ENCODE measurements at regions not wholly inside any gene's neighbourhood (a gene's known extent, or its start where the extent isn't known, plus 50 kb on each side); places are given as distances from the start of the nearest gene placed in this dataset.
A peak's percentile ranks its signal among the peaks of the same experiment; 100 is the strongest.

DNA sequence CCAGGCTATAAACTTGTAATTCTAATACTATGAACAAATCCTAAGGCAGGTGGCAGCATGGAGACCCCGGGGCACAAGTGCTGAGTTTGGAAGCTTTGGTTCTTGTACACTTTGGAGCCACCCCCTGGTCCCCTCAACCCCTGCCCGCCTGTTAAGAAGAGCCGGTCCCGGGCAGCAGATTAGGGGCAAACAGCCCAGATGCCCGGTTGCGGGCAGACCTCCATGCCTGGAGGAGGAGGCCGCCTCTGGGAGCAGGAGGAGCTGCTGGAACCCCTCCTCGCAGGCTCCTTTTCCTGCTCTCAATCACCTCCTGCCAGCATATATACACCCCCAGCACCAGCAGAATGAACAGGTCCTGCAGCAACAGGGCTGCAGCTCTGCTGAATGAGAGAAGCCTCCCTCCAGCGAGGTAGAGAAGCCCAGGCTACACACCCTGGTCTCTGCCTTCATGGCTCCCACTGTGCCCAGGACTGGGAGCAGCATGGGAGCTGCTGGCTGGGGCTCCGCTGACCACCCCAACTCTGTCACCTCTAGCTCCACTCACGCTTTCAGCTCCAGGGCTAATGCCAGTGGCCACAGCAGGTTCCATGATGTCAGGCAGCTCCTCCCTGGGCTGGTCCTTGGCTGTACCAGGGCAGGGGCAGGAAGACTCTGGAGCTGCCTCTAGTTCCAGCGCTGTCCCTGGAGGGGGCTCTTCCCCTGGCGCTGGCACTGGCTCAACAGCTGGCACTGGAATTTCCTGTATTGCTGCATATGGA lies 1713.5 kb upstream of the ACO1 start:
- DNase-seq: no peak

DNA sequence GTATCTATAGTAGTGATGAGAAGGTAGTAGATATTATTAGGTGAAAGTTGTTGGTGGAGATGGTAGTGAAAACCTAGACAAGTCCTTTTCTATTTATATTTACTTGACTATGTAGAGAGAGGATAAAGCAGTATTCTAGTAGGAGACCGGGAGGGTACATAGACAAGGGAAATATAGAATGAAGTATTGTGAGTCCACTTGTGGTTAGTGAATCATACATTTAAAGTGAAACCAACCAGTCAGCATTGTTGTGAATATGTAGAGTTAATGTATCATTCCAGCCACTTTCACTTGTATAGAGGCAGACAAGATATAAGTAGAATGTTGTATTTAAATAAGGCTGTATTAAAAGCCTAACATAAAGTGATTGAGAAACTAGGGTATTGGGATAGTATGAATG lies 1711.3 kb upstream of the ACO1 start:
- no peak for DNase-seq

DNA sequence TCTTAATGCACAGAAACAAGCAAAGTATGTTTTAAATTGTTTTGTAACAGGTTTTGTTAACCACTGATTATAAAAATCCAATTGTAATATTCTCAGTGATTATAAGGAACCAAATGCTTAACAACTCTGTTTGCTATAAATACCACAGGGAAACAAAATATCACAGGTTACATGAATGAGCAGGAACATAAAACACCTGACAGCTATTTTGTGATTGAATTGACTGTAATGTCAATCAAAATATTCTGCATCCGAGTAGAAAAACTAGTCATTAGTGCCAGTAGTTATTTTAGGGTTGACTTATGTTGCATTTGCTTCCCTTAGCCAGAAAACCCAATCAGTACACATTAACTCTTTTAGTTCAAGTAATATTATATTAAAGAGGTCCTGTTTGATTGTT lies 1707.8 kb upstream of the ACO1 start:
- no peak for DNase-seq

DNA sequence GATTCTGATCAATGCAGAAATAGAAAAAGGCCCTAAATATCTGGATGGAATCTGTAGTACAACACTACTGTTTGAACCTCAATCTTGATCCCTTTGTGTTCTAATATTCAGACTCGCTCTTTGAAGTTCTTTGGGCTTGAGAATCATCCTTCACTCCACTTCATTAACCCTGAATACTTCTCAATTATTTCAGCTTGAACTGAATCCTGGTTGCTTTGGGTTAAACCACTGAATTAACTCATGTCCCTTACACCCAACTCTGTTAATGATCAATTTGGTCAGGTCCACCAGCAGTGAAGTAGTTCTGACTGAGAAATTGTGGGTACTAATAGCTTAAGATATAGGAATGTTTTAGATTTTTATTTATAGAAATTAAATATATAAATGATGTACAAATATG lies 1707.2 kb upstream of the ACO1 start:
- DNase-seq: no peak

DNA sequence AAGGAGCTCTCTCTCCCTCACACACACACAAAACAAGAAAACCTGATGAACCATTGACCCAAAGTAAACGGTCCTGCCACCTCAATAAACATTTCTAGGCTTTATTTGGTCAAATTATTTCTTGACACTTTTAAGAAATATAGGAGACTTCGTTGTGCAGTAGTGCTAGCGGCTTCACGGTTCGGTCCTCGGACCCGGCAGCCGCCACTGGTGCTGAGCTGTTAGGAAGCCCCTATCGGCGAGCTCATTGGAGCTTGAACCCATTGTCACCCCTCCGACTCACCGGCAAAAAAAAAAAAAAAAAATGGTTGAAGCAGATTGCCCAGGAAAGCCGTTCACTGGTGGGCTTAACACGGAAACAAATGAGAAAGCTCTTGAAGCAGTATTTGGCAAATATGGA lies 1695.6 kb upstream of the ACO1 start:
- no peak for DNase-seq

DNA sequence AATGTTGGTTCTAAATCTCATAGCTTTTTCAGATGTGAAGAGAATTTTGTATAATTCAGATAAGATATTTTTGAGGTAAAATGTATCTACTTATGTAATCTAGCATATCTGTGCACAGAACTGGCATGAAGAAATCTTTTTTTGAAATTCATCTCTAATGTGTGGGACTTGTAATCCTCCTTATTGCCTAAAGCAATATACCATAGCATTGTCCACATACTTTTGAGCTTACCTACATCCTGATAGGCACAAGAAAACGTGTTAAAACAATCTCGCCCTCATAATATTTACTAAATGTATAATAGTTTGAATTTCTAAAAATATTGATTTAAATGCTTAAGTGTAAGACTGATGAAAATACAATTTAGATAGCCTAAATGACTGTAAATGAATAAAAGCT lies 1686.5 kb upstream of the ACO1 start:
- no peak for DNase-seq

DNA sequence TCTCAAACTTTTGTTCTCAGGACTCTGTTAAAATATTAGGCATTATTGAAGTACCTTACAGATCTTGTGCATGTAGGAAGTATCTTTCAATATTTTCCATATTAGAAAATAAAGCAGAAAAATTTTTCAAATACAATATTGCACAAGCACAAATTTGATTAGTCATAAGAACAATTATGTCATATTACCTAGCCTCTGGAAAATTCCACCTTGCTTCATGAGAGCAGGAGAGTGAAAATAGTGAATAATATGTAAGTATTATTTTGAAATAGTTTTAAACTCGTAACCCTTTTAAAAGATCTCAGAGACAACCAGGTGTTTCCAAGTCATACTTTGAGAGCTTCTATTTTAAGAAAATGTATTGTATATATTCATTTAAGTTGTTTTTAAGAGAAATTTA lies 1672.9 kb upstream of the ACO1 start:
- DNase-seq: no peak

DNA sequence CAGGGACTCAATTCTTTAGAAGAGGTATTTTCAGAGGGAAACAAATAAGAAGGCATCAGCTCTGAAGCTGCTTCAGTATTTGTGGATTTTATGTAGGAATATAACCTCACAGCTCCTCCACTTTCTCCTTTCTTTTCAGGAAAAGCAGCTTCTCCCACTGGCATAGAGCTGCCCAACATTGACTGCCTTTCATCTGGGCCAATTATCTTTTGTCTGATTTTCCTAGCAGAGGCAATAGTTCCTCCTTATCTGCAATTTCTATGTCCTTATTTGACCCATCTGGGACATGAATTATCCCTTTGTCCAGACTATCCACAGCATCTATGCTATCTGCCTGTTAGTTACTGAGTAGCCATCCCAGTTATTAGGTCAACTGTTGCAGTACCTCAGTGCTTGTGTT lies 1671.2 kb upstream of the ACO1 start:
- DNase-seq: no peak

DNA sequence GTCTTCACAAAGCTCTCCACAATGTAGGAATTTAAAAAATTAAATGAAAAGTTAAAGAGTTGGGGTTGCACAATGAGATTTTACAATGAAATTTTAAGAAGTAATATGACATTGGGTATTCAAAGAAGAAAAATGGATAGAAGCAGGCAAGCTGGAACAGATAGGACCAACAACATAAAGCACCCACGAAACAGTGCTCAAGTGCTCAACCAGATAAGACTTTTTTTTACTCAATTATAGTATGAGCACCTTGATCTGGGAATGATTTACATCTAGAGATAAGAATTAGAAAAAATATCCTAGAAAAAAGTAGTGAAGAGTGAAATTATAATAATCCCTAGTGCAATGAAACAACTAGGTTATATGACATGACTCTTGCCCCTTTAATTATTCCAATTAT lies 1670.1 kb upstream of the ACO1 start:
- DNase-seq: no peak

DNA sequence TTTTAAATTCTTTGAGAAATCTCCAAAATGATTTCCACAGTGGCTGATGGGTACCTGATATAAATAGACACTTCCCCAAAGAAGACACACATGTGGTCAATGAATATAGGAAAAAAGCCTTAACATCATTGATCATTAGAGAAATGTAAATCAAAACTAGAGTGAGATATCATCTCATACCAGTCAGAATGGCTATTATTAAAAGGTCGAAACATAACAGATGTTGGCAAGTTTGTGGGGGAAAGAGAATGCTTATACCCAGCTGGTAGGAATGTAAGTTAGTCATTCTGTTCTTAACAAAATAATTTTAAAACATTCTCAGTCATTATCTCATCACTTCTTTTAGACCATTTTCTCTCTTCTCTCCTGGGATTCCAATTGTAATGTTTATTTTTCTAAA lies 1666.0 kb upstream of the ACO1 start:
- no peak for DNase-seq

DNA sequence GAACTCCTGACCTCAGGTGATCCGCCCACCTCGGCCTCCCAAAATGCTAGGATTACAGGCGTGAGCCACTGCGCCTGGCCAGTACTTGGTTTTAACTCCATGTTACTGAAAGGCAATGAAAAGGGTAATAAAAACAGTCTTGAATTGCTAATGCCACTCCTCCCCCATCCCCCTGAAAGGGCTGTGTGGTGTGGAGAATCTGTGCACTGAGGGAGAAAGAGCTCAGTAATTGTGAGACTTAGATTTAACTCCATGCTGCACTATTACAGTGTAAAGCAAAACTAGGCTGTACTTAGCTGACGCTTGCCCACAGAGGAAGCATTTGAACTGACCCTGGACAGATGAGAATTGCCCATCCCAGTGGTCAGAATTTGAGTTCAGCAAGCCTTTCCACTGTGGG lies 1662.4 kb upstream of the ACO1 start:
- DNase-seq: no peak

DNA sequence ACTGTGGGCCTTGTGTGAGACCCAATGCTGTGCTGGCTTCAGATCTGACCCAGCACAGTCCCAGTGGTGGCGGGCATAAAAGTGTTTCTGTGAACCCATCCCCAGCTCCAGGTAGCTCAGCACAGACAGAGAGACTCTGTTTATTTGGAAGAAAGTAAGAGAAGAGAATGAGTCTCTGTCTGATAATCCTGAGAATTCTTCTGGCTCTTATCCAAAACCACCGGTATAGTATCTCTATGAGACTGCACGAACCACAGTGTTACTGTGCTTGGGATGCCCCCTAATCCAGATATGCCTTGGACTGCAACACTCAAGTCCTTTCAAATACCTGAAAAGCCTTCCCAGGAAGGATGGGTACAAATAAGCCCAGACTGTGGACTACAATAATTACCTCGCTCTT lies 1660.8 kb upstream of the ACO1 start:
- no peak for DNase-seq

DNA sequence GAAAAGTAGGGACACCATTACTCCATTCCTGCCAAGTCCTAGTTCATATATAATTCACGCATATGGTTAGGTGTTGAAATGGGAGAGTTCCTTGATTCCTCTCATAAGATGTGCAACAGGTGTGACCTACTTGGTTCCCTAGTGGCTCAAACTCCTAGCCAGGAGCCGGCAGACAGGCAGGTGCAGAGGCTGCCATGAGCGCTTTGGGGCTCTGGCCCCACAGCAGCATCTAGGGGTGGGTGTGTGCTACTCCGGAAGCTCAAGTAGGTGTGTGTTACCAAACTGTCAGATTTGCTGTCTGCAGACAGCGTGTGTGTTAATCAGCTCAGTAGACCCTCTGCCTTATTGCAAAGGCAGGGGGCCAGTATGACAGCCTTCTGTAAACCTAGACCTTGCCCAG lies 1652.4 kb upstream of the ACO1 start:
- no peak for DNase-seq

DNA sequence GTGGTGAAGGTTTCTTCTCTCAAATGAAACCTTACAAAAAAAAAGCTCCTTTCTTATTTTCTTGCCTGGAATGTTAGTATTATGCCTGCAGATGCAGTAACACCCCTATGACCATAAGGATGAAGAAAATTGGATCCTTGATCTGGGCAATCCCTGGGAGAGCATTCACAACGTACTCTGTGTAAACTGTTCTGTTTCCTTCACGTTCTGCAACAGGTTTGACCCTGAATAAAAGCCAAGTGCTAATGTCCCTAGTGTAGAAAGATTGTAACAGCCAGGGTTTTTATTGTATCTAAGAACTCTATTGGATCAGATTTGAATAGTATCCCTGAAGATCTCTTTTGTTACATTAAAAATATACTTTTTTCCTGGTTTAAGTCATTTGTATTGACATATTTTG lies 1639.6 kb upstream of the ACO1 start:
- DNase-seq: no peak

DNA sequence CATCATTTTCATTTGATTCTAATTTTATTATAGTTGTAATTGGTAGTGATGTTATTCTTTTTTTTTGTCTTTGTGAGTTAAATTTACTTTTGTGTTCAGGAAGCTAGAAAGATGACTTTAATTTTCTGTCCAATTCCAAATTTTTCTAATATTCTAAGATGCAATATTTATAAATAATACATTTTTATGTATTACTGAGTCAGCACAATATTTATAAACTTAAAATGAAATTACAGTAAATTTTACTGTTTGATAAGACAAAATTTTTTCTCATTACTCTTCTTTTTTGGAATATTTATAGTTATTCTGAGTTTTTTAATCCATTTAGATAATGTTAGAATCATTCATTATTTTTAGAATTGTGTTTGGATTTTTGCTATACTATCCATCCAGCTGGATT lies 1637.9 kb upstream of the ACO1 start:
- no peak for DNase-seq

DNA sequence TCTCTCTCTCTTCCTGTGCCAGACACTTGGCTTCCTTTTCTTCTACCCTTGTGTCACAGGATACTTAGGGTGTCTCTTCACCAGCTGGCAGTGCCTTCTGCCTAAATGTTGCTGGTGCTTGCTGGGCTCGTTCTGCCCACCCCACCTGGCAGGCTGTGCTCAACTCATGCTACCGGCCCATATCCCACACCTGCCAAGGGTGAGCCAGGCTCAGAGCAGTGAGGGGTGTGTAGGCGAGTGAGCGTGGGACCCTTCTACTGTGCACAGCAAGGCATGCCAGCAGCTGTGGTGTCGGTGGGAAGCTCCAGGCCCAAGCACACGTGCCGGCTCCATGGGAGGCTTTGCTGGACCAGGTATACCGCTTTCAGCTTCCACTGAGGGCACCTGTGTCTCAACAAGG lies 1626.7 kb upstream of the ACO1 start:
- DNase-seq: no peak

DNA sequence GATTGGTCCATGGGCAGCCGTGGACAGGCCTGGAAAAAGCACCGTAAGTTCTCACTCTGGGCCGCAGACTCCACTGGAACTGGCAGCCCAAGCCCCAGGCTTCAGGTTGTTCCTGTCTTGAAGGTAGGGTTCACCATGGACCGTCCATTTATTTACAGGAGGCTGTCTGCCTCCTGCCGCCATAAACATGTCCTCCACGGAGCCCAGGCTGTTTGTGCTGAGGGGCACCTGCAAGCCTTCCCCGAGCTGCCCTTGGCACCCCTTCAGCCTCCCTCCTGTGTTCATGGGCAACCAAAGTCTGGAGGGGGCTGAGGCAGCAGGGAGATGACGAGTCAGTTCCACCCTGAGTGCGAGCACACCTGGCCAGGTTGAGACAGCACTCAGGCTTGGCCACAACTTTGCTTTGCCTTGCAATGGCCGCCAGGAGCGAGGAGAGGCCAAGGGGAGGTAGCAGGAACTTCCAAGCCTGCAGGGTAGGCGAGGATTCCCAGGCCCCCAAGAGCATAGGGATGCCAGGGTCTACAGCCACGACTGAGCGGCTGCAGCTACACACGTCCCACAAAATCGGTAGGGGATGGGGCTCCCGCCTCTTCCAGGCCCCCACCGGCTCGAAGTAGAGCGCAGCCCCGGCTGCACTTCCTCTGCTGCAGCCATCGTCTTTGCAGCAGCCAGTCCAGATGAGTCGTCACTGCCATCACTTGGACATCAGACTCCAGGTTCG lies 1625.6 kb upstream of the ACO1 start:
- DNase-seq: no peak

DNA sequence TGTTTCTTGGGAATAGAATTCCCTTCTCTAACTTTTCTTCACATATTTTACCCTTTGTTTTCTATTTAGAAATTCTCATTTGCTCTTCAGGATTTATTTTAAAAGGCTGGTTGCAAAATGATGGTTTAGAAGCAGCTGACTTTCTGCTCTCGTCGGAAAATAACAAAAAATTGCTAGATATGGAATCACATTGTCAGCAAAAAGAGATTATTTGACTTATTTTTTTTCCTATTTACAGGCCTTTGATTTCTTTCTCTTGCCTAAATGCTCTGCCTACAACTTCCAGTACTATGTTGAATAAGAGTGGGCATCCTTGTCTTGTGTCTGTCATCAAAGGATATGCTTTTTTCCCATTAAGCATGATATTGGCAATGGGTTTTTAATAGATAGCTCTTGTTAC lies 1619.1 kb upstream of the ACO1 start:
- no peak for DNase-seq

DNA sequence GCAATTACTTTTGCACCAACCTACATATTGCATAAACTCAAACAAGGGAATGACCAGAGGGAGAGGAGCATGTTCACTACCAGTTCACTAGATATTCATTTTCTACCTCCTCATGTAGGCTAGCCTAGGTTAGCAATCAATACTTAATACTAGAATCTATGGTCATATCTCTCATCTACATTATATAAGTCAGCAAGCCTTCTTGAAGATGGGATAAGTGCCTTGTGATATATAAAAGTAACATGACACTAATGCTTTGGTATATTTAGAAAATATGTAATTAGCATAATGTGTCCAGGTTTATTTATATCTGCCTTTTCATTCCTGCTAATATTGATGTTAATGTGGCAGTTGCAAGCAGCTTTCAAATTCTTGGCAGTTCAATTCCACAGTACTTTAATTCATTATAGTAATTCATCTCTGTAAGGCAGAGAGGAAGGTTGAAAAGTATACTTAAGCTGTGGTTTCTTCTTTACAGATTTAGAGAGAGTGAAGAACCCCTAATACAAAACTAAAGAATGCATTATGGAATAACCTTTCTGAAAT lies 1613.2 kb upstream of the ACO1 start:
- DNase-seq: no peak

DNA sequence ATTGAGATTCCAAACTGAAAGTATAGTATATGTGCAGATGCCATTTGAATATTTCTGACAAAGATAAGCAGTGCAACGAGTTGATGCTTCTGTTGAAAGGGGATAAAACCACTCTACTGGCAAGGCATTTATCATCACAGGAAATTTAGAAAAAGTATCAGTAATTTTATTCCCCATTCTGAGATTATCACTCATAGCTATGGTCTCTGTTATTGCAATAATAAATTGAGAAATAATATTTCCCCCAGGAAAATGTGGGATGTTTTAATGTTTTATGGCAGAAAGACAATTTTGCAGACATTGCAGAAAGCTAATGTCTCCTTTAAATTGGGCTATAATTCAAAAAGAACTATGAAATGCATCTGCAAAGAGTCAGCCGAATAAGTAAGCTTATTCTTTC lies 1612.7 kb upstream of the ACO1 start:
- DNase-seq: no peak

DNA sequence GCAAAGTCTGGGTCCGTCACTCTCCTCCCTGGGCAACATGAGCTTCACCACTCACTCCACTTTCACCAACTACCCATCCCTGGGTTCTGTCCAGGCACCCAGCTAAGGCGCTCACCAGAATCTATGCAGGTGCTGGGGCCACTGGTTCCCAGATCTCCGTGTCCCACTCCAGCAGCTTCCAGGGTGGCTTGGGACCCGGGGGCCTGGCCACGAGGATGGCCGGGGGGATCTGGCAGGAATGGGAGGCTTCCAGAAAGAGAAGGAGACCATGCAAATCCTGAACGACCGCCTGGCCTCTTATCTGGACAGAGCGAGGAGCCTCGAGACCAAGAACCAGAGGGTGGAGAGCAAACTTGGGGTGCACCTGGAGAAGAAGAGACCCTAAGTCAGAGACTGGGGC lies 1611.0 kb upstream of the ACO1 start:
- no peak for DNase-seq

DNA sequence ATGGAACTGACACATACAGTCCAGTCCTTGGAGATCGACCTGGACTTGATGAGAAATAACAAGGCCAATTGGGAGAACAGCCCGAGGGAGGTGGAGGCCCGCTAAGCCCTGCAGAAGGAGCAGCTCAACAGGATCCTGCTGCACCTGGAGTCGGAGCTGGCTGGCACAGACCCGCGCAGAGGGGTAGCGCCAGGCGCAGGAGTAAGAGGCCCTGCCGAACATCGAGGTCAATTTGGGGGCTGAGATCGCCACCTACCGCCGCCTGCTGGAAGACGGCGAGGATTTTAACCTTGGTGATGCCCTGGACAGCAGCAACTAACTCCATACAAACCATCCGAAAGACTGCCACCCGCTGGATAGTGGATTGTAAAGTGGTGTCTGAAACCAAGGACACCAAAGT lies 1610.1 kb upstream of the ACO1 start:
- no peak for DNase-seq

DNA sequence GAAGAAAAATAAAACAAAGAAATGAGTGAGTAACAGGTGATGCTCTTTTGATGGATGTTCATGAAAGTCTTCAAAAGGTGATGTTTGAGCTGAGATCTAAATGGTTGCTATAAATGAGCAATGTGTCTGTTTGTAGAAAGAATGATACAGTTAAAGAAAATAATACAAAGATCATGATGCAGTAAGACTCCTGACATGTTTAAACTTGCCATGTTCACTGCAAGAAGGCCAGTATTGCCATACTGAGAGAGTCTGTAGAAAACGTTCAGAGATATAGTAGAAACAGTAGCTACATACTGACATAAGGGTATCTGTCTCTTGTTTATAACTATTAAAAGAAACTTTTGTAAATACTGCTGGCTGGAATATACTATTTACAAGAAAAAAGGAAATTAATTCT lies 1609.2 kb upstream of the ACO1 start:
- DNase-seq: no peak

DNA sequence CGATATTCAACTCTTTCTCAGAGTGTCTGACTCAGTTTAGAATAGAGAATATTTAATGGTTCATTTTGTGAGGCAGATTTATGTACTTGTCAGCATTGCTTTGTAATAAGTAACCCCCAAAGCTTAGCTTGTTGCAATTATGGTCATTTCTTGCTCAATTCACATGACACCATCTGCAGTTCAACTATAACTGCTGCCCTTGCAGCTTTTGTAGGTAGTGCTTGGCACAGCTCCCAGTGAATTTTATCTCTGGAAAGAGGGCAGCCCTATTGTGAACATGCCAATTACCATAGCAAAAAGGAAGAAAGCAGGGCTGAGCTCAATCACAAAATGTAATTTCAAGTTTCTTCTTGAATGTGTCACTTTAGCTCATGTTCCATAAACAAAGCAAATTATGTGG lies 1587.7 kb upstream of the ACO1 start:
- DNase-seq: peak; percentile 44
